GM21526 (cell line): ENCODE measurements at regions not wholly inside any gene's neighbourhood (a gene's known extent, or its start where the extent isn't known, plus 50 kb on each side); places are given as distances from the start of the nearest gene placed in this dataset.
A peak's percentile ranks its signal among the peaks of the same experiment; 100 is the strongest.

Source experiments
- ATAC-seq: cut with Tn5 transposase; IDR thresholded peaks from one replicate; pipeline ENCODE4 v1.9.1; 2021; ENCODE audit warnings: moderate library complexity; ENCODE audit not compliant: unreplicated experiment, low FRiP score

DNA sequence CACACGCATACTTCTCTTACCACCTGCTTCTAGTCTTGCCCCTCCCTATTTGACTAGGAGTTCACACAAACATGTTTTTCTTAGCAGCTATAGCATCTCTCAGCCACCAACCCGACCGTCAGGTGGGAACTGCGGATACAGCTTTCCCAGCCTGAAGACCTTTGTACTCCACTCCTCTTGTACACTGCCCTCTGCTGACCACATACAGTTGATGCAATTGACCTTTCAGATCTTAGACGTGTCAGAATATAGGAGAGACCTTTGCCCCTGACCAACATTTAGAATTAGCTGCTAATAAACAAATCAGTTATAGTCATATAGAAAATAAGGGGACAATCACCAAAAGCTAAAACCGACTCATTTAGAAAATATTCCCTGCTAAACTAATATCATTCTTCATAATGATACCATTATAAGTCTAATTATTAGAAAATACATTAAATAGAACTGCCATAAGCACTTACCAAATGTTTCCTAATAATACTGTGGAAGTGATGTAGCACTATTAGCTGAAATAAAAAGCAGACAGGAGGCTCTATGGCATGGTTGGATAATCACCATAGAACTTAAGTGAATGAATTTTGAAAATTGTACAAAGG lies 208.4 kb downstream of the RAD51AP2 start:
- ATAC-seq: peak; percentile 89

DNA sequence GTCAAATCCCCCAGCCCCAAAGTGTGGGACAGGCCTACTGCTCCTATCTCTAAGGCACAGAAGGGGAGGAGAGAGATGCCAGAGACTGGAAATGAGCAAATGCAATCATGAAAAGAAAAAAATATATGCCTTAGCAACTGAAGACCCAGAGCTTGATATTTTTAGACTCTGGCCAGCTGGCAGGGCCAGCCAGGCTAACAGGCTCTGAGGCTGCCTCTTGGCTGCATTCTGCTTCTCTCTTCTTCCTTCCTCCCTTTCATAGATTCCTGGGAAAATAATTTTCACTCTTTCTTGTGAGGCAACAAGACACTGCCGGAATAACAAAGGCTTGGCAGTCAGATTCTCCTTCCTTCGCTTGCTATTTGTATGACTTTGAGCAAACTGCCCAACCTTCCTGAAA lies 209.1 kb downstream of the RAD51AP2 start:
- no peak for ATAC-seq

DNA sequence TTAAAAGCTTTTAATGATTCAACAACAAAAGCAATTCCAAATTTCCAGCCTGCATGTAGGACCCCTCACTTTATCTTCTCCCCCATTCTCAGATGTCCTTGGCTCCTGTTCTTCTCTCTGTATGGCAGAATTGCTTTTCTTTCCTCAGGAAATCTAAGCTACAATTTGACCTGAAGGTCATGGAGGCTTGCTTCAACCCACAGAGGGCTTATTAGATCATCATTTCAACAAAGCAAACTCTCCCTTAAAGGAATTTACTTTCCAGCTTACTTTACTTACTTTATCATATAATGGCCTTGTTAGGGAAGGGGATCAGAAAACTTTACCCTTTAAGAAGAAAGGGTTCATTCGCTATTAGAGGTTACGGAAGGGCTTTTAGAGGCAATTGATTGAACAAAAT lies 211.5 kb downstream of the RAD51AP2 start:
- no peak for ATAC-seq

DNA sequence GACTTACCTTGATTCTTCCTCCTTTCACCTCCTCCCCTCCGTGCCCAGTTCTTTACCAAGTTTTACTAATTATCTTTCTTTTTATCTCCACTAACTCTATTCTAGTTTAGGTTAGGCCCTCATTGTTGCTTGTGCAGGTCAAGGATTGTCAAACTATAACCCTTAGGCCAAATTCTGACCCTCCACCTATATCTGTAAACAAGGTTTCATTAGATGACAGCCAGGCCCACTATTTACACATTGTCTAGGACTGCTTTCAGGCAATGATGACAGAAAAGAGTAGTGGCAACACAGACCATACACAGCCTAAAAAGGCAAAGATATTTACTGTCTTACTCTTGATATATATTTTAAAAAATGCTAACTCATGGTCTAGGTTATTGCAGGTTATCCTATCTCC lies 212.0 kb downstream of the RAD51AP2 start:
- ATAC-seq: no peak

DNA sequence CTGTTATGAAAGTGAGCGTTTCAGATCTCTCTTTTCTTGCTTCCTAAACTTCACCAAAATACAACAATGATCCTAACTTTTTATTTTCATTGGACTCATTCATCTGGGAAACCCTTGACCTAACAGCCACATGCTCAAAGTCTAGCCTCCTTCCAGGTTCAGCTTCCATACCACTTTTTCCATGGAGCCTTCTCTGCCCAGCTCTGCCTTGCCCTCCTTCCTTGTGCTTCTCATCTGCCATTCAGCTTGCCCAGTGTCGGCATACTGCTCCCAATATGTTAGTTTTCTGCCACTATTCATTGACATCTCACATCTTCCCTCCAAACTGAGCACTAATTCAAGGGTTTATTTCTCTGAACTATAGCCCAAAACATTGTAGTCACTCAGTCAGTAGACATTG lies 214.7 kb downstream of the RAD51AP2 start:
- ATAC-seq: no peak

DNA sequence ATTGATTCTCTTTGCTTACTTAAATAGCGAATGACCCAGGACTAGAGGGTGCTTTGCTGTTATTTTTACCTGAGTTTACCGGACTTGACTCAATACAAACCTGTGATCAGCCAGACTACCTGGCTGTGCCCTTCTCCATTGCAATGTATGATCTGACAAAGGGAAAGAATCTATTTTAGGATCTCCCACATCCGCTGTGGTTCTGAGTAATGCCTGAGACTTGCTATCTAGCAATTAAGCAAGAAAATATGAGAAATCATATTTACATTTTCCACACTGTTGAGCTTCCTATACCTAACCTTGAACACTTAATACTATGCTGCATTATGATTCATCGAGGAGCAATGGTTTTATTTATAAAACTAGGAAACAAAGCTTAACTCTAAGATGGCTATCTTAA lies 215.2 kb downstream of the RAD51AP2 start:
- ATAC-seq: no peak

DNA sequence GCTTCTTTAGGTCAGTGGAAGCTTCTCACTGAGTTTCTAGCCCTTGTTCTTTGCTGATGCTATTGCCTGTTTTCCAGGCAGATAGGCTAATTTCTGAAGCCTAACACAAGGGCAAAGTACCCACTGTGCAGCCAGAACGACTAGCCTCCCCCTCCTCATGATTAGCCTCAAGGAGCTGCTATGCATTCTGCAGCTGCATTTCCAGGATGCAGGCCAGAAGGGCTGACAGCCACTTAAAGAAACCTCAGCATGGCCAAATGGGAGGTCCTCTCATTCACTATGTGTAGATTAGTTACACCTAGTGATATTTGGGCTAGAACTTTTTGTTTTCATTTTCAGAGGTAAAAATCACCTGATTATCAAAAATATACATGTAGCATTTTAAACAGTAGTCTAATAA lies 216.0 kb downstream of the RAD51AP2 start:
- ATAC-seq: no peak

DNA sequence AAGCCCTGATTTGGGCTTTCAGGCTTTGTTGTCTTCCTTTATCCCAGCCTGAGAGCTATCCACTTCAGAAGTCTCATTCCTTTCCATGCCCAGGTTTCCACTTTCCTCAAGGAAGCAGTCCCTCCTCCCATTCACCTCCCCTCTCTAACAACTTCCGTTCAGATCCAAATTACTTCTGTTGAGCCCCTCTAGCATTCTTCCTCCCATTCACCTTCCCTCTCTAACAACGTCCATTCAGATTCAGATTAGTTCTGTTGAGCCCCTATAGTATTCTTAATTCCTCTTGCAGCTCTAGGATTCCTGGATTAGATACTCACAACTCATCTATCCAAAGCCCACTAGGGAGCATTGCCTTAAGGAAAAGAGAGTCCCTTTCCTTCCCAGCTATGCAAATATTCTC lies 216.8 kb downstream of the RAD51AP2 start:
- ATAC-seq: no peak

DNA sequence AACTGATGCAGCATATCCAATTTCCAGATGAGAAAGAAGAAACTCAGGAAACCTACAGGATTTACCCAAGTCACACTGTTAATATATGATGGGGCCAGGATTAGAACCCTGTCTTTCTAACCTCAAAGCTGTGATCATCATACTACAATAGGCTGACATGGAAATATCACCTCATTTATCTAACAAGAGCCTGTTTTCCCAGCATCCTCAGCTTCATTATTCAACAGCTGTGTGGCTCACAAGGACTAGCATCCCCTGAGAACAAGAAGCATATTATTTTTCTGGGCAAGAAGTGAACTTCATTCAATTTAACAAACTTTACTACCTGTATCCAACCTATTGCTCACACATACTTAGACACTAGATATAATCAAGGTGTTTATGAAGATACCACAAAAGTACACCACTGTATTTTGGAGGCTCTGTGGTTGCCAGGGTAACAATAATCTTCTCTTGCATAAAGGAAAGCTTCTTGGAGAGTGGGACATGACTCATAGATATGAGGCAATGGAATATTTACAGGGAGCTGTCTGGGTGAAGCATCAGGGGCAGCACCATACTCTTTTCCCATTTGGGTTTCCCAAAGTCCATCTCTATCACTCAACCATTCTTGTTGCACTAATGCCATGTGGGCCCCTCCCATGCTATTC lies 218.2 kb downstream of the RAD51AP2 start:
- no peak for ATAC-seq

DNA sequence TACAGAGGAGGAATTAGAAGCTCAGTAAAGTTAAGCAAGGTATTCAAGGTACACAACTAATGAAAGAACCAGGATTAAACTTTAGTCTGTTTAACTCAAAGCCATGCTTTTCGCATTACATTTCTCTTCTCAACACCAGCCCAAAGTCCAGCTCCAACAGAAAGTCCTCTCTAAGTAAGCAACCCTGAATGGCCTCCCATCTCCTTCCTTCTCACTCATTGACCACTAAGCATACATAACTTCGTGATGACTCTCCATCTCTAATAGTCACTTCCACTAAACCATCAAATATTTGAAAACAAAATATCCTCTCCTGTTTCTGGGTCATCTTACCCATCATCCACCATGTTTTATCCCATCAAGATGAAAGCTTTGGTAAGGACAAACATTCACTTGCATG lies 219.8 kb downstream of the RAD51AP2 start:
- no peak for ATAC-seq

DNA sequence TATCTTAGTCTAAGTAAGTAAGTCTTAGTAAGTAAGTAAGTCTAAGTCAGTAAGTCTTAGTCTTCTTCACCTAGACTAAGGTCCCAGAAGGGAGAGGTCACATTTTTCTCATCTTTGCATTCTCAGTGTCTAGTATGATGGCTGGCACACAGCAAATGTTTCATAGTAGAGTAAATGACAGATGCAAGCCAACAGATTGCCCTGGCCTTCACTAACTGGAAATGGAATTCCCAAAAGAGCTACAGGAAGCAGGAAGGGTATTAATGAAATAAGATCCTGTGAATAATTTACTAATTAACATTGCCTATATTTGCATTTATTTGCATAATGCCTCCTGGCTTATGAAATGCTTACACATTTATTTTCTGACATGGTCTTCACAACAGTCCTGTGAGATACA lies 221.6 kb downstream of the RAD51AP2 start:
- no peak for ATAC-seq

DNA sequence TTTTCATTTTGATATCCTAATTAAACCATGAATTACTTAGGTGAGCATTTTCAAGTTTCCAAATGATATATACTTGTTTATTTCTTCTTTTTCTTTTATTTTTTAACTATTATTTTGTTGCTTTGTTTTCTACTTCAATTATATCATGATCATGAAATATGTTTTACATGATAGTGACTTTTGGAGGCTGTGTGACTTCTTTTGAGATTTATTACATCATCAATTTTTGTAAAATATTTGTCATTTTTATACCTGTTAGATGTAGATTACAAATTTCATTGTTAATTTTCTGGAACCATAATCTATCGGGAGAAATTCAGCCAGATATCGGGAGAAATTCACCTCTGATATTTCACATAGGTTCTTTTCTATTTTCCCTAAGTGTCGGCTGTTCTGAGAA lies 228.6 kb downstream of the RAD51AP2 start:
- no peak for ATAC-seq

DNA sequence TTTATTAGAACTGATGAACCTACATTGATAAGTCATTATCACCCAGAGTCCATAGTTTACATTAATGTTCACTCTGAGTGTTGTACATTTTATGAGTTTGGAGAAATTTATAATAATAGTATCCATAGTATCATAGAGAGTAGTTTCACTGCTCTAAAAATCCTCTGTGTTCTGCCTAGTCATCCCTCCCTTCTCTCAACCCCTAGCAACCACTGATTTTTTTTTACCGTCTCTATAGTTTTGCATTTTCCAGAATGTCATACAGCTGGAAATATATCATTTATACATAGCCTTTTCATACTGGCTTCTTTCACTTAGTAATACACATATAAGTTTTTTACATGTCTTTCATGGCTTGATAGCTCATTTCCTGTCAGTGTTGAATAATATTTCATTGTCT lies 231.1 kb downstream of the RAD51AP2 start:
- no peak for ATAC-seq

DNA sequence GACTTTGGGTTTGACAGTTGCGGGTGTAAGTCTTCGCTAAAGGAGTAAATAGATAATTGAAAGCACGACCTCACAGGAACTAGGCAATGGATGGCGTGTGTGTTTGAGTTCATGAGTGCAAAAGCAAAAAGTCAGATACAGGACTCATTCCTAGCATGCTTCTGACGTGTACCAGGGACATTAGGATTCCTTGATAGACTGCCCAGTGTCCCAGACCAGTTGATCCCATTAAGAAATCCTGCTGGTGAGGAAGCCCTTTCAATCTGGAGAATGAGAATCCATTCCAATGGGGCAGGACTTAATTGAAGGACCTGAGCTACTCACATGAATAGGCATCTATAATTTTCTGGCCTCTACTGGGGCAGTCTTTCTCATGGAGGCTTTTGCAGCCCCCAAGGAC lies 235.4 kb downstream of the RAD51AP2 start:
- no peak for ATAC-seq

DNA sequence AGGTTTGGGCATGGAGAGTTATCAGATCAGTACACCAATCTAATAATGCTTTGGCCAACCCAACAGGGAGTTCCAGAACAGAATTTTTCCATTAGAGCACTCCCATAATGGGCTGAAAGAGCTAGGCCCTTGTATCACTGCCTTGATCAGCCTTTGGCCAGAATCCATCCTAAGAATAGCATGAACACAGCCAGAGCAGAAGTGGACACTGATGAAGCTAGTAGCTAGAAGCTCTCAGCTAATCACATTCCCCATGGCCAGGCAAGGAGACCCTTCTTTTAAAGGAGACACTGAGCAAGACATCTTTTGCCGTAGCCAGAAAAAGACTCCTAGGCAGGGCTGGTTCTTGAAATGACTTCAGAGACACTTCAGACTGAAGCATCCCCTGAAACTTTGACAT lies 236.0 kb downstream of the RAD51AP2 start:
- ATAC-seq: no peak

DNA sequence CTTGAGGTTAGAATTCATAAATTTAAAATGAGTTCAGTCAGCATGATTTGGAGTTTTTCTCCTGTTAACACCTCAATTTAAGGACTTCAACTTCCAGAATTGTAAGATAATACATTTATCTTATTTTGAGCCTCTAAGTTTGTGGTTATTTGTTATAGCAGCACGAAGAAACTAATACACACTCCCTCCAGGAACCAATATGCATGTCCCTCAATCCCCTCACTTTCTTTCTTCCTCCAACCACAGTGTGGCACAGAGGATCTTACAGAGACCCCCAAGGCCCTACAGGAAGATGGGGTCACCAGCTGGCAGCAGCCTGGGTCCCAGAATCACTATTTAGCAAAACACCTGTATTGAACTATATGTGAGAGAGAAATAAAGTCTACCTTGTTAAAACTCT lies 242.0 kb downstream of the RAD51AP2 start:
- no peak for ATAC-seq

DNA sequence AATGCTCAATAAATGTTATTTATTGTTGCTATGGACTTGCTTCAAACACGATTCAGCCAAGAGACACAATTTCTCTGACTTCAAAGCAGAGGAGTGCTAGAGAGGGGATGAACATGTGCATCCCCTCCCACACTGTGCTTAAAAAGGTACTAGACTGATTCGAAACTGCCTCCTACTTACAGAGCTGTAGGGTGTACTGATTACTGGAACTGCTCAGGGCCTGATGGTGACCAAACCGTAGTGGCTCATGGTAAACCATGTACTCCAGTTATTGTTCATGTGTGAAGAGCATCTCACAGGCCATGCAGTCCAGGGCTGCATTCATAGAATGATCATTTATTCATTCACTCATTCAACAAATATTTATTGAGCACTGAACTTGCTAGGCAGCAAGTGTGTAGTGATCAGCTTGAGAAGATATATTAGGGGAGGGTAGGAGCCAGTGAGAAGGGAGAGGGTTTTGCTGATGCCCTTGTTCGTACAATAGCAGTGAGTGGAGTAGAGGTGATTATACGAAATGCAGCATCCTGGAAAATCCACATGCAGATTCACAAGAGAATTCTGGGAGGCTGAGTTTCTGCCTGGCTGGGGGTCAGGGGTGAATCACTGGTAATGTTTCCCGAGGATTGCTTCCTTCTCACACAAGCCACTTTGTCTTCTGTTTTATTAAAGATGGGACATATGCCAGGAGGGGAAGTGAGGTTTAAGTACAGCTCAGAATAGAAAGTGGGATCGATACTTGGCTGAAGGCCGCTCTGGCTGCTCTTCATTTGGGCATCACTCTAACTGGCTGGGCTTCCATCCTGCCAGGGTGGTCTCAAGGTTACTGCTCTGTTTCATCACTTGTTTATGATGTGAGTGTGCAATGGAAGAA lies 245.4 kb downstream of the RAD51AP2 start:
- ATAC-seq: peak; percentile 83

DNA sequence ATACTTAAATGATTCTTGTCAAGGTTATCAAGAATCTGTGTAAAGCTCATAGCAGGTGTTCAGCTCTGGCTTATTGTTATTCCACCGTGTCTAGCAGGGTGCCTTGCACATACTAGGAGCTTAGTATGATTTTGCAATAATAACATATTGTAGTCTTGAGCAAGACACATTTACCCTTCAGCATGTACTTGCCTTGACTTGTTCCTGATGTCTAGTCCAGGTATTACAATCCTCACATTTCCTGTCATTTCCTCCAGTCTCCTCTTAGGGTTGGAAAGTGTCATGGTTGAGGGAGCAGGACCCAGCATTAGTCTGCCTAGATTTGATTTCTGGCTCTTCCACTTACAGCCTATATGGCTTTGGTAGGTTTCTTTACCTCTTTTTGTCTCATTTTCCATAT lies 246.1 kb downstream of the RAD51AP2 start:
- no peak for ATAC-seq

DNA sequence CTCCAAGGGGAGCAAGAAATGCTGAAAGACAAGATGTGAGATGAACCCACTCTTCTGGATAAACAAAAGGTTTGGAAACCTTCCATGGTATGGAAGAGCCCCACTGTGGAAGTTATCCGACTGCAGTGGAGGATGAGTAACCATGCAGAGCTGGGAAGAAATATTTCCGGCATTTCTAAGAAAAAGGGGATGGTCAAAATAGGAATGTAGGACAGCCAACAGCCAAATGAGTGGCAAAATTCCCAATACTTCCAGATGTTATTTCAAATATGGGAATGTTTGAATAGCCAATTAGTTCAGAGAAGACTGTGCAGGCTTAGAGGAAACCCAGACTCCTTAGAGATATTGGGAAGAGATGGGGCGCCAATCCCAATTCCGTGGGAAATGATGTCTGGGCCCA lies 246.8 kb downstream of the RAD51AP2 start:
- no peak for ATAC-seq

DNA sequence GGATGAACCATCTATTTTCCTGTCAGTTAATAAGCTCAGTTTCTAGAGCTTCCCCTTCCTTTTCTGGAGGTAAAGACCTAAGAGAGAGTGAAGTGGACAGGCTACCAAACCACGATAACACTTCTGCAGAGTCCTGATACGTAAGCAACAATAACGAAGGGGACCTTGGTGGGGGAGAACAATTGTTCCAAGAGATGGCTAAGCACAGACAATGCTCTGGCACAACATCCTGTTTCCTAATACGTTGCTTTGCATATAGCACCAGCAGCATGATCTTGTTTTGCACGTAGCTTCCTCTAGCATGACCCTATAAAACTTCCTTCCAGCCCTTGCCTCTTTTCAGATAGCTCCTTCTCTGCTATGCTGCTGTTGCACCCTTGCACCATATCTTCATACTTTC lies 247.3 kb downstream of the RAD51AP2 start:
- no peak for ATAC-seq

DNA sequence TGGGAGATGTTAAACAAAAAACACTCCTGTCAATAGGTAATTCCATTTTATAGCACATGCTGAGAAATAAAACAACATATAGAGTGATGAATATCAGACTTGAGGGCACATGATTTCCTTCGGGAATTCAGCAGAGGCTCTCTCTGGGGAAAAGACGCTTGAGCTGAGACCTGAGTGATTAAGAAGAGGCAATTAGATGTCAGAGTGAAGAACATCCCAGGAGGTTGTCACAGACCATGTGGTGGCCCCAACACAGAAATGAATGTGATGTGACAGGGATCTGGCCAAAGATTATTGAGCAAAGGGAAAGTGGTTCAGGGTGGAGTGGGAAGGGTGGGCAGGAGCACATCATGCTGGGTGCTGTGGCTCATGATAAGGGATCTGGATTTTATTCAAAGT lies 254.7 kb downstream of the RAD51AP2 start:
- no peak for ATAC-seq
